K562 (cell line): ENCODE measurements at regions not wholly inside any gene's neighbourhood (a gene's known extent, or its start where the extent isn't known, plus 50 kb on each side); places are given as distances from the start of the nearest gene placed in this dataset.

Experiments used
- ATAC-seq: fragments of 200-7000 bp; cut with Tn5 transposase; 3 replicates; pipeline ENCODE4 v1.9.1; 2020; ENCODE audit warnings: moderate library complexity
- BruUV-seq: library from RNA; stranded (reverse); fragments of 400-500 nt; replicated peaks from 2 replicates; lab custom pipeline; 2021; lab: Mats Ljungman, UMichigan
- CTCF ChIA-PET: fragments of 300-600 bp; formaldehyde crosslinking; extraction: SDS; loops from one replicate; lab custom pipeline; 2021; ENCODE audit warnings: low intra/inter-chr PET ratio; lab: Yijun Ruan, JAX
- POLR2A ChIA-PET: fragments of 300-600, 350-650 bp; sonication (Branson Sonifier 250); formaldehyde crosslinking; extraction: SDS; loops from one replicate; lab custom pipeline; 2021; ENCODE audit warnings: antibody characterized with exemption, inconsistent platforms; lab: Yijun Ruan, JAX
- DNase-seq, 4 experiments: peaks; one replicate each; pipeline versions ENCODE4 v3.0.0 to v3.0.0-alpha.2; 2011 to 2018; ENCODE audit warnings: low spot score in 3 of 4, mixed read lengths in 3 of 4; ENCODE audit errors: extremely low read depth in 1 of 4
- FAIRE-seq: peaks from 2 replicates; lab custom pipeline; 2011; peaks lifted over from hg19 to GRCh38; lab: Jason Lieb, UNC
- H2AFZ ChIP-seq: 2 replicates; pipeline ENCODE4 v1.6.0; 2011; ENCODE audit warnings: low read depth, low read length, control low read depth, inconsistent platforms
- H3K27ac ChIP-seq: fragments of 200-600 bp; 3 replicates; pipeline ENCODE4 v1.8.0; 2011; ENCODE audit warnings: low read depth, mild to moderate bottlenecking, control low read depth, inconsistent platforms, low read length, moderate library complexity, mixed read lengths; ENCODE audit errors: extremely low read depth
- H3K27me3 ChIP-seq, 2 experiments: fragments of 300-600 bp in 1 of 2; 2 replicates in 1 of 2; 3 replicates in 1 of 2; pipeline versions ENCODE4 v1.6.0 to v1.8.0; 2011; ENCODE audit warnings: inconsistent platforms in 2 of 2, low read length in 2 of 2, mild to moderate bottlenecking in 1 of 2, mixed read lengths in 1 of 2, moderate library complexity in 1 of 2; ENCODE audit not compliant: control insufficient read depth in 2 of 2, insufficient read depth in 2 of 2
- H3K36me3 ChIP-seq: fragments of 300-600 bp; 3 replicates; pipeline ENCODE4 v1.8.0; 2011; ENCODE audit warnings: mild to moderate bottlenecking, low read length, inconsistent platforms; ENCODE audit not compliant: control insufficient read depth, insufficient read depth
- H3K4me1 ChIP-seq, 2 experiments: fragments of 200-600 bp in 1 of 2; replicated peaks in 1 of 2; 2 replicates in 1 of 2; 3 replicates in 1 of 2; pipeline versions ENCODE4 v1.5.1 to v1.8.0; 2011; ENCODE audit warnings: inconsistent platforms in 2 of 2, low read length in 2 of 2, mild to moderate bottlenecking in 1 of 2, mixed read lengths in 1 of 2, moderate library complexity in 1 of 2; ENCODE audit not compliant: control insufficient read depth in 2 of 2, insufficient read depth in 2 of 2
- H3K4me2 ChIP-seq: 2 replicates; pipeline ENCODE4 v1.6.1; 2011; ENCODE audit warnings: low read length, control low read depth, inconsistent platforms, mixed read lengths; ENCODE audit not compliant: insufficient read depth
- H3K4me3 ChIP-seq: fragments of 200-600 bp; sonication (generic), shearing (Covaris generic); 2 replicates; pipeline ENCODE4 v1.5.1; 2016; ENCODE audit warnings: control low read depth, inconsistent platforms
- H3K79me2 ChIP-seq: fragments of 200-600 bp; 3 replicates; pipeline ENCODE4 v1.8.0; 2011; ENCODE audit warnings: low read length, inconsistent platforms; ENCODE audit not compliant: control insufficient read depth, insufficient read depth
- H3K9ac ChIP-seq, 2 experiments: 2 replicates each; pipeline versions ENCODE4 v1.6.0 to v1.6.1; 2011; ENCODE audit warnings: low read depth in 2 of 2, low read length in 2 of 2, control low read depth in 1 of 2, inconsistent platforms in 1 of 2, mild to moderate bottlenecking in 1 of 2, mixed read lengths in 1 of 2; ENCODE audit not compliant: insufficient read depth in 1 of 2
- H3K9me1 ChIP-seq: one replicate; pipeline ENCODE4 v1.6.0; 2011; ENCODE audit warnings: inconsistent platforms, mild to moderate bottlenecking, low read length, moderate library complexity; ENCODE audit not compliant: control insufficient read depth, insufficient read depth
- H3K9me3 ChIP-seq: replicated peaks from 2 replicates; pipeline ENCODE4 v1.5.1; 2011; ENCODE audit warnings: low read depth, low read length, inconsistent platforms; ENCODE audit not compliant: control insufficient read depth, insufficient read depth
- H4K20me1 ChIP-seq: replicated peaks from 2 replicates; pipeline ENCODE4 v1.6.1; 2011; ENCODE audit warnings: low read length, inconsistent platforms, mixed read lengths; ENCODE audit not compliant: control insufficient read depth, insufficient read depth
- E2F3 ChIP-seq: fragments of 250-450 bp; sonication (Bioruptor Pico); IDR thresholded peaks from 2 replicates; pipeline ENCODE4 v1.4.0; 2020; ENCODE audit warnings: mild to moderate bottlenecking
- MXI1 ChIP-seq: IDR thresholded peaks from 2 replicates; pipeline ENCODE4 v1.6.1; 2011; ENCODE audit warnings: low read depth, mild to moderate bottlenecking, improper control_type of control experiment, low read length
- STAG1 ChIP-seq: sonication (generic); formaldehyde crosslinking; IDR thresholded peaks from 2 replicates; pipeline ENCODE4 v1.5.0; 2020; ENCODE audit warnings: missing genetic modification reagents, borderline replicate concordance
- ZFP30 ChIP-seq: fragments of 250-450 bp; sonication (Bioruptor Pico); IDR thresholded peaks from 2 replicates; pipeline ENCODE4 v1.8.0; 2022; ENCODE audit warnings: moderate library complexity, mild to moderate bottlenecking, inconsistent platforms, borderline replicate concordance
- ZNF175 ChIP-seq: fragments of 200-800 bp; sonication (Bioruptor generic); IDR thresholded peaks from 2 replicates; pipeline ENCODE4 v1.6.1; 2016; ENCODE audit warnings: low read depth, mild to moderate bottlenecking, missing genetic modification characterization, missing compliant biosample characterization
- WGBS: fragments of 100-300 bp; shearing (Covaris generic); methylation state at CpG from one replicate; pipeline ENCODE4 v1.1.6; 2016; ENCODE audit warnings: low coverage, mixed read lengths; ENCODE audit not compliant: insufficient coverage; ENCODE audit errors: missing lambda C conversion rate; 5-methylcytosine and 5-hydroxymethylcytosine counted together
- in situ Hi-C: fragments of 300-500 bp; cut with MboI; formaldehyde crosslinking; loops from 4 replicates; pipeline ENCODE4 v1.15.0; 2018; ENCODE audit warnings: inconsistent platforms, mixed read lengths
- intact Hi-C: fragments of 100-400 bp; cut with micrococcal nuclease; formaldehyde crosslinking; loops from 2 replicates; pipeline ENCODE4 v1.14.2; 2022
- TF ChIP-seq, protein P1 (sequence below): fragments of 450-650 bp; IDR thresholded peaks from one replicate; pipeline ENCODE4 v1.6.1; 2018; ENCODE audit warnings: mild to moderate bottlenecking, moderate library complexity; ENCODE audit not compliant: partially characterized antibody
- TF ChIP-seq, protein P2 (sequence below): fragments of 450-650 bp; formaldehyde crosslinking; IDR thresholded peaks from 2 replicates; pipeline ENCODE4 v1.4.0; 2022; ENCODE audit warnings: mild to moderate bottlenecking, moderate library complexity
- TF ChIP-seq, protein P3 (sequence below): fragments of 200-600 bp; sonication (generic); IDR thresholded peaks from one replicate; pipeline ENCODE4 v1.6.1; 2012; ENCODE audit warnings: mild to moderate bottlenecking, low read depth, low read length, inconsistent platforms
- TF ChIP-seq, protein P4 (sequence below): sonication (generic); formaldehyde crosslinking; IDR thresholded peaks from 2 replicates; pipeline ENCODE4 v1.9.0; 2022; ENCODE audit warnings: mild to moderate bottlenecking, missing genetic modification reagents

DNA sequence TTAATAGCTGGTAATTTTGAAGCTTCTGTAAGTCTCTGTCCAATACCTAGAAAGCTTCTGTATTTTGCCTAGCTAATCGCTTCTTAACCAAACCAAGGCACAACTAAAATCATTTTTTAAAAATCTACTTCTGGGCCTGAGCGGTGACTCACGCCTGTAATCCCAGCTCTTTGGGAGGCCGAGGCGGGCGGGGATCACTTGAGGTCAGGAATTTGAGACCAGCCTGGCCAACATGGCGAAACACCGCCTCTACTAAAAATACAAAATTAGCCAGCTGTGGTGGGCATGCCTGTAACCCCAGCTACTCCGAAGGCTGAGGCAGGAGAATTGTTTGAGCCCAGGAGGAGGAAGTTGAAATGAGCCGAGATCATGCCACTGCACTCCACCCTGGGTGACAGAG lies 148.6 kb upstream of the FIGN start:
- Histone ChIP-seq H3K9me3 (0 out of 2 replicates have a peak, but pooled peaks cover 2% of the 10 kb centered on the region), H3K27me3 (no peaks in the 10 kb centered on the region), H3K27ac (no peak overlapping the region), H3K79me2 (no peaks in the 10 kb centered on the region), H3K4me2 (no peak overlapping the region), H3K4me1 (no peaks in the 10 kb centered on the region), H2AFZ (no peak overlapping the region), H4K20me1 (no peaks in the 10 kb centered on the region), H3K36me3 (no peaks in the 10 kb centered on the region), H3K4me3 (no peak overlapping the region), H3K9me1 (no peaks in the 10 kb centered on the region), H3K9ac (no peak overlapping the region)
- FAIRE-seq (no peak), DNase-seq (no peak), ATAC-seq (no peak)
- intact Hi-C loops (no loop called here), in situ Hi-C loops (no loop called here)
- CTCF ChIA-PET: no interaction called here
- no TSS peak for BruUV-seq
- POLR2A ChIA-PET: no interaction called here
- 2% methylated on average over 10 of the region's 10 CpGs for WGBS
- TF ChIP-seq ZFP30 (CRISPR knock-in tag): no peak
- no peak for TF ChIP-seq STAG1
- TF ChIP-seq E2F3 (CRISPR knock-in tag): no peak
- no peak for TF ChIP-seq MXI1
- TF ChIP-seq ZNF175 (CRISPR knock-in tag): no peak
- TF ChIP-seq, protein P1, sequence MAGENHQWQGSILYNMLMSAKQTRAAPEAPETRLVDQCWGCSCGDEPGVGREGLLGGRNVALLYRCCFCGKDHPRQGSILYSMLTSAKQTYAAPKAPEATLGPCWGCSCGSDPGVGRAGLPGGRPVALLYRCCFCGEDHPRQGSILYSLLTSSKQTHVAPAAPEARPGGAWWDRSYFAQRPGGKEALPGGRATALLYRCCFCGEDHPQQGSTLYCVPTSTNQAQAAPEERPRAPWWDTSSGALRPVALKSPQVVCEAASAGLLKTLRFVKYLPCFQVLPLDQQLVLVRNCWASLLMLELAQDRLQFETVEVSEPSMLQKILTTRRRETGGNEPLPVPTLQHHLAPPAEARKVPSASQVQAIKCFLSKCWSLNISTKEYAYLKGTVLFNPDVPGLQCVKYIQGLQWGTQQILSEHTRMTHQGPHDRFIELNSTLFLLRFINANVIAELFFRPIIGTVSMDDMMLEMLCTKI: no peak
- TF ChIP-seq, protein P2, sequence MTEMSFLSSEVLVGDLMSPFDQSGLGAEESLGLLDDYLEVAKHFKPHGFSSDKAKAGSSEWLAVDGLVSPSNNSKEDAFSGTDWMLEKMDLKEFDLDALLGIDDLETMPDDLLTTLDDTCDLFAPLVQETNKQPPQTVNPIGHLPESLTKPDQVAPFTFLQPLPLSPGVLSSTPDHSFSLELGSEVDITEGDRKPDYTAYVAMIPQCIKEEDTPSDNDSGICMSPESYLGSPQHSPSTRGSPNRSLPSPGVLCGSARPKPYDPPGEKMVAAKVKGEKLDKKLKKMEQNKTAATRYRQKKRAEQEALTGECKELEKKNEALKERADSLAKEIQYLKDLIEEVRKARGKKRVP: no peak
- TF ChIP-seq, protein P3, sequence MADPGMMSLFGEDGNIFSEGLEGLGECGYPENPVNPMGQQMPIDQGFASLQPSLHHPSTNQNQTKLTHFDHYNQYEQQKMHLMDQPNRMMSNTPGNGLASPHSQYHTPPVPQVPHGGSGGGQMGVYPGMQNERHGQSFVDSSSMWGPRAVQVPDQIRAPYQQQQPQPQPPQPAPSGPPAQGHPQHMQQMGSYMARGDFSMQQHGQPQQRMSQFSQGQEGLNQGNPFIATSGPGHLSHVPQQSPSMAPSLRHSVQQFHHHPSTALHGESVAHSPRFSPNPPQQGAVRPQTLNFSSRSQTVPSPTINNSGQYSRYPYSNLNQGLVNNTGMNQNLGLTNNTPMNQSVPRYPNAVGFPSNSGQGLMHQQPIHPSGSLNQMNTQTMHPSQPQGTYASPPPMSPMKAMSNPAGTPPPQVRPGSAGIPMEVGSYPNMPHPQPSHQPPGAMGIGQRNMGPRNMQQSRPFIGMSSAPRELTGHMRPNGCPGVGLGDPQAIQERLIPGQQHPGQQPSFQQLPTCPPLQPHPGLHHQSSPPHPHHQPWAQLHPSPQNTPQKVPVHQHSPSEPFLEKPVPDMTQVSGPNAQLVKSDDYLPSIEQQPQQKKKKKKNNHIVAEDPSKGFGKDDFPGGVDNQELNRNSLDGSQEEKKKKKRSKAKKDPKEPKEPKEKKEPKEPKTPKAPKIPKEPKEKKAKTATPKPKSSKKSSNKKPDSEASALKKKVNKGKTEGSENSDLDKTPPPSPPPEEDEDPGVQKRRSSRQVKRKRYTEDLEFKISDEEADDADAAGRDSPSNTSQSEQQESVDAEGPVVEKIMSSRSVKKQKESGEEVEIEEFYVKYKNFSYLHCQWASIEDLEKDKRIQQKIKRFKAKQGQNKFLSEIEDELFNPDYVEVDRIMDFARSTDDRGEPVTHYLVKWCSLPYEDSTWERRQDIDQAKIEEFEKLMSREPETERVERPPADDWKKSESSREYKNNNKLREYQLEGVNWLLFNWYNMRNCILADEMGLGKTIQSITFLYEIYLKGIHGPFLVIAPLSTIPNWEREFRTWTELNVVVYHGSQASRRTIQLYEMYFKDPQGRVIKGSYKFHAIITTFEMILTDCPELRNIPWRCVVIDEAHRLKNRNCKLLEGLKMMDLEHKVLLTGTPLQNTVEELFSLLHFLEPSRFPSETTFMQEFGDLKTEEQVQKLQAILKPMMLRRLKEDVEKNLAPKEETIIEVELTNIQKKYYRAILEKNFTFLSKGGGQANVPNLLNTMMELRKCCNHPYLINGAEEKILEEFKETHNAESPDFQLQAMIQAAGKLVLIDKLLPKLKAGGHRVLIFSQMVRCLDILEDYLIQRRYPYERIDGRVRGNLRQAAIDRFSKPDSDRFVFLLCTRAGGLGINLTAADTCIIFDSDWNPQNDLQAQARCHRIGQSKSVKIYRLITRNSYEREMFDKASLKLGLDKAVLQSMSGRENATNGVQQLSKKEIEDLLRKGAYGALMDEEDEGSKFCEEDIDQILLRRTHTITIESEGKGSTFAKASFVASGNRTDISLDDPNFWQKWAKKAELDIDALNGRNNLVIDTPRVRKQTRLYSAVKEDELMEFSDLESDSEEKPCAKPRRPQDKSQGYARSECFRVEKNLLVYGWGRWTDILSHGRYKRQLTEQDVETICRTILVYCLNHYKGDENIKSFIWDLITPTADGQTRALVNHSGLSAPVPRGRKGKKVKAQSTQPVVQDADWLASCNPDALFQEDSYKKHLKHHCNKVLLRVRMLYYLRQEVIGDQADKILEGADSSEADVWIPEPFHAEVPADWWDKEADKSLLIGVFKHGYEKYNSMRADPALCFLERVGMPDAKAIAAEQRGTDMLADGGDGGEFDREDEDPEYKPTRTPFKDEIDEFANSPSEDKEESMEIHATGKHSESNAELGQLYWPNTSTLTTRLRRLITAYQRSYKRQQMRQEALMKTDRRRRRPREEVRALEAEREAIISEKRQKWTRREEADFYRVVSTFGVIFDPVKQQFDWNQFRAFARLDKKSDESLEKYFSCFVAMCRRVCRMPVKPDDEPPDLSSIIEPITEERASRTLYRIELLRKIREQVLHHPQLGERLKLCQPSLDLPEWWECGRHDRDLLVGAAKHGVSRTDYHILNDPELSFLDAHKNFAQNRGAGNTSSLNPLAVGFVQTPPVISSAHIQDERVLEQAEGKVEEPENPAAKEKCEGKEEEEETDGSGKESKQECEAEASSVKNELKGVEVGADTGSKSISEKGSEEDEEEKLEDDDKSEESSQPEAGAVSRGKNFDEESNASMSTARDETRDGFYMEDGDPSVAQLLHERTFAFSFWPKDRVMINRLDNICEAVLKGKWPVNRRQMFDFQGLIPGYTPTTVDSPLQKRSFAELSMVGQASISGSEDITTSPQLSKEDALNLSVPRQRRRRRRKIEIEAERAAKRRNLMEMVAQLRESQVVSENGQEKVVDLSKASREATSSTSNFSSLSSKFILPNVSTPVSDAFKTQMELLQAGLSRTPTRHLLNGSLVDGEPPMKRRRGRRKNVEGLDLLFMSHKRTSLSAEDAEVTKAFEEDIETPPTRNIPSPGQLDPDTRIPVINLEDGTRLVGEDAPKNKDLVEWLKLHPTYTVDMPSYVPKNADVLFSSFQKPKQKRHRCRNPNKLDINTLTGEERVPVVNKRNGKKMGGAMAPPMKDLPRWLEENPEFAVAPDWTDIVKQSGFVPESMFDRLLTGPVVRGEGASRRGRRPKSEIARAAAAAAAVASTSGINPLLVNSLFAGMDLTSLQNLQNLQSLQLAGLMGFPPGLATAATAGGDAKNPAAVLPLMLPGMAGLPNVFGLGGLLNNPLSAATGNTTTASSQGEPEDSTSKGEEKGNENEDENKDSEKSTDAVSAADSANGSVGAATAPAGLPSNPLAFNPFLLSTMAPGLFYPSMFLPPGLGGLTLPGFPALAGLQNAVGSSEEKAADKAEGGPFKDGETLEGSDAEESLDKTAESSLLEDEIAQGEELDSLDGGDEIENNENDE: no peak
- TF ChIP-seq, protein P4, sequence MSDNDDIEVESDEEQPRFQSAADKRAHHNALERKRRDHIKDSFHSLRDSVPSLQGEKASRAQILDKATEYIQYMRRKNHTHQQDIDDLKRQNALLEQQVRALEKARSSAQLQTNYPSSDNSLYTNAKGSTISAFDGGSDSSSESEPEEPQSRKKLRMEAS (CRISPR knock-in tag): no peak
